ENCODE measurements at regions not wholly inside any gene's neighbourhood (a gene's known extent, or its start where the extent isn't known, plus 50 kb on each side); places are given as distances from the start of the nearest gene placed in this dataset.
"Not testable (repeated sequence)": the region's sequence is repeated elsewhere in the genome, so short reads cannot be mapped to it uniquely, and the experiment has no call there.

GRCh38 chr5:166725593-166725992 lies 1565.9 kb upstream of the WWC1 start:
- no peak for TF ChIP-seq ZFP30 (CRISPR knock-in tag; IDR thresholded peaks at IDR 0.05)
- TF ChIP-seq CSDC2 (CRISPR knock-in tag; IDR thresholded peaks at IDR 0.05): no peak
- no peak for TF ChIP-seq PATZ1 (CRISPR knock-in tag; IDR thresholded peaks at IDR 0.05; ENCODE audit: borderline replicate concordance)
- ATAC-seq: no peak

GRCh38 chr5:166726406-166726805 lies 1565.0 kb upstream of the WWC1 start:
- TF ChIP-seq POU6F1 (CRISPR knock-in tag; IDR thresholded peaks at IDR 0.05; ENCODE audit: borderline replicate concordance, low read depth) (no peak), ZNF70 (CRISPR knock-in tag; IDR thresholded peaks at IDR 0.05) (no peak), TOX (CRISPR knock-in tag; IDR thresholded peaks at IDR 0.05; ENCODE audit: borderline replicate concordance) (no peak), ZFP30 (CRISPR knock-in tag; IDR thresholded peaks at IDR 0.05) (no peak), SNAI2 (CRISPR knock-in tag; IDR thresholded peaks at IDR 0.05) (no peak)

GRCh38 chr5:166742951-166743350 lies 1548.5 kb upstream of the WWC1 start:
- not testable (repeated sequence) for ATAC-seq

More at GRCh38 chr5:166726406-166726805, 1565.0 kb upstream of the WWC1 start:
- ATAC-seq: no peak

- no peak for ATAC-seq
- TF ChIP-seq CSDC2 (CRISPR knock-in tag; IDR thresholded peaks at IDR 0.05) (no peak), ZFP30 (CRISPR knock-in tag; IDR thresholded peaks at IDR 0.05) (no peak), OSR1 (CRISPR knock-in tag; IDR thresholded peaks at IDR 0.05) (no peak), SNAI2 (CRISPR knock-in tag; IDR thresholded peaks at IDR 0.05) (no peak), ZNF8 (CRISPR knock-in tag; IDR thresholded peaks at IDR 0.05) (no peak), PATZ1 (CRISPR knock-in tag; IDR thresholded peaks at IDR 0.05; ENCODE audit: borderline replicate concordance) (no peak)
These were observed 1544.9 kb upstream of the WWC1 start for GRCh38 chr5:166746506-166746905.

GRCh38 chr5:166750376-166750775 lies 1541.1 kb upstream of the WWC1 start:
- TF ChIP-seq ZNF70 (CRISPR knock-in tag; IDR thresholded peaks at IDR 0.05) (no peak), CREB5 (CRISPR knock-in tag; IDR thresholded peaks at IDR 0.05; ENCODE audit: low read depth) (no peak), SNAI2 (CRISPR knock-in tag; IDR thresholded peaks at IDR 0.05) (no peak), ARNTL (CRISPR knock-in tag; IDR thresholded peaks at IDR 0.05; ENCODE audit: borderline replicate concordance, low read depth) (no peak), ZFP30 (CRISPR knock-in tag; IDR thresholded peaks at IDR 0.05) (no peak), POU6F1 (CRISPR knock-in tag; IDR thresholded peaks at IDR 0.05; ENCODE audit: borderline replicate concordance, low read depth) (no peak), RARB (CRISPR knock-in tag; IDR thresholded peaks at IDR 0.05) (no peak), TCF4 (CRISPR knock-in tag; IDR thresholded peaks at IDR 0.05; ENCODE audit: borderline replicate concordance) (no peak), ESRRG (CRISPR knock-in tag; IDR thresholded peaks at IDR 0.05) (no peak), TSHZ2 (CRISPR knock-in tag; IDR thresholded peaks at IDR 0.05) (no peak), BACH2 (CRISPR knock-in tag; IDR thresholded peaks at IDR 0.05; ENCODE audit: borderline replicate concordance) (no peak), ZNF565 (CRISPR knock-in tag; conservative IDR thresholded peaks at IDR 0.05; ENCODE audit: low read depth) (no peak), CSDC2 (CRISPR knock-in tag; IDR thresholded peaks at IDR 0.05) (no peak)
- ATAC-seq: no peak

Measured in SK-N-SH treated with all-trans-retinoic acid at 6 μM for 48 hours (cell line).